PC-9 (cell line): ENCODE measurements at regions not wholly inside any gene's neighbourhood (a gene's known extent, or its start where the extent isn't known, plus 50 kb on each side); places are given as distances from the start of the nearest gene placed in this dataset.

ENCODE experiments used
- EZH2 ChIP-seq: fragments of 200-600 bp; sonication (generic); IDR thresholded peaks from 2 replicates; pipeline ENCODE4 v1.8.0; 2017; ENCODE audit warnings: antibody characterized with exemption, low read depth
- TF ChIP-seq, protein P1 (sequence below): fragments of 200-600 bp; sonication (generic); conservative IDR thresholded peaks from 2 replicates; pipeline ENCODE4 v1.6.1; 2017; ENCODE audit warnings: mixed run types, antibody characterized with exemption, mild to moderate bottlenecking, moderate library complexity

GRCh38 chr2:238638100-238638981 lies 209.5 kb upstream of the TWIST2 start:
- TF ChIP-seq, protein P1, sequence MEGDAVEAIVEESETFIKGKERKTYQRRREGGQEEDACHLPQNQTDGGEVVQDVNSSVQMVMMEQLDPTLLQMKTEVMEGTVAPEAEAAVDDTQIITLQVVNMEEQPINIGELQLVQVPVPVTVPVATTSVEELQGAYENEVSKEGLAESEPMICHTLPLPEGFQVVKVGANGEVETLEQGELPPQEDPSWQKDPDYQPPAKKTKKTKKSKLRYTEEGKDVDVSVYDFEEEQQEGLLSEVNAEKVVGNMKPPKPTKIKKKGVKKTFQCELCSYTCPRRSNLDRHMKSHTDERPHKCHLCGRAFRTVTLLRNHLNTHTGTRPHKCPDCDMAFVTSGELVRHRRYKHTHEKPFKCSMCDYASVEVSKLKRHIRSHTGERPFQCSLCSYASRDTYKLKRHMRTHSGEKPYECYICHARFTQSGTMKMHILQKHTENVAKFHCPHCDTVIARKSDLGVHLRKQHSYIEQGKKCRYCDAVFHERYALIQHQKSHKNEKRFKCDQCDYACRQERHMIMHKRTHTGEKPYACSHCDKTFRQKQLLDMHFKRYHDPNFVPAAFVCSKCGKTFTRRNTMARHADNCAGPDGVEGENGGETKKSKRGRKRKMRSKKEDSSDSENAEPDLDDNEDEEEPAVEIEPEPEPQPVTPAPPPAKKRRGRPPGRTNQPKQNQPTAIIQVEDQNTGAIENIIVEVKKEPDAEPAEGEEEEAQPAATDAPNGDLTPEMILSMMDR: no peak
- TF ChIP-seq EZH2: no peak
